OCI-LY1 (cell line): ENCODE measurements at regions not wholly inside any gene's neighbourhood (a gene's known extent, or its start where the extent isn't known, plus 50 kb on each side); places are given as distances from the start of the nearest gene placed in this dataset.

Source experiments
- H2AFZ ChIP-seq: fragments of 200-600 bp; sonication (generic), shearing (Covaris generic); 2 replicates; pipeline ENCODE4 v1.6.0; 2014; ENCODE audit warnings: antibody characterized with exemption, mild to moderate bottlenecking, low read length
- H3F3A ChIP-seq: fragments of 200-600 bp; sonication (generic), shearing (Covaris generic); 2 replicates; pipeline ENCODE4 v1.6.0; 2014; ENCODE audit warnings: mild to moderate bottlenecking, antibody characterized with exemption, low read length, moderate library complexity; ENCODE audit not compliant: insufficient read depth
- H3K27ac ChIP-seq: fragments of 200-600 bp; sonication (generic); 2 replicates; pipeline ENCODE4 v1.5.1; 2014; ENCODE audit warnings: low read length, mixed run types, mild to moderate bottlenecking, low read depth; ENCODE audit not compliant: poor library complexity, severe bottlenecking
- H3K27me3 ChIP-seq: fragments of 200-600 bp; sonication (generic); 2 replicates; pipeline ENCODE4 v1.6.0; 2014; ENCODE audit warnings: antibody characterized with exemption, mild to moderate bottlenecking, low read length, moderate library complexity; ENCODE audit not compliant: insufficient read depth
- H3K36me3 ChIP-seq: fragments of 200-600 bp; sonication (generic); 2 replicates; pipeline ENCODE4 v1.6.1; 2014; ENCODE audit warnings: mild to moderate bottlenecking, antibody characterized with exemption, low read length, moderate library complexity, mixed read lengths; ENCODE audit not compliant: insufficient read depth
- H3K4me1 ChIP-seq: fragments of 200-600 bp; sonication (generic); 2 replicates; pipeline ENCODE4 v1.5.1; 2014; ENCODE audit warnings: mild to moderate bottlenecking, low read length, moderate library complexity; ENCODE audit not compliant: insufficient read depth, severe bottlenecking
- H3K4me2 ChIP-seq: fragments of 200-600 bp; sonication (generic), shearing (Covaris generic); 2 replicates; pipeline ENCODE4 v1.6.1; 2014; ENCODE audit warnings: low read length
- H3K4me3 ChIP-seq: fragments of 200-600 bp; sonication (generic); 2 replicates; pipeline ENCODE4 v1.5.1; 2014; ENCODE audit warnings: low read length, low read depth, mild to moderate bottlenecking, mixed read lengths; ENCODE audit not compliant: poor library complexity, severe bottlenecking
- H3K79me2 ChIP-seq: fragments of 200-600 bp; shearing (Covaris generic); 2 replicates; pipeline ENCODE4 v1.6.1; 2016; ENCODE audit warnings: mixed run types, low read length, mixed read lengths; ENCODE audit not compliant: insufficient read depth
- H3K9ac ChIP-seq: fragments of 200-600 bp; sonication (generic), shearing (Covaris generic); 2 replicates; pipeline ENCODE4 v1.6.1; 2014; ENCODE audit warnings: mild to moderate bottlenecking, low read length, mixed read lengths
- H3K9me2 ChIP-seq: fragments of 200-600 bp; sonication (generic), shearing (Covaris generic); 2 replicates; pipeline ENCODE4 v1.6.1; 2014; ENCODE audit warnings: low read depth, mild to moderate bottlenecking, low read length, mixed read lengths
- H3K9me3 ChIP-seq: fragments of 200-600 bp; shearing (Covaris generic); 2 replicates; pipeline ENCODE4 v1.6.1; 2014; ENCODE audit warnings: low read length, mixed read lengths
- H4K20me1 ChIP-seq: fragments of 200-600 bp; sonication (generic), shearing (Covaris generic); 2 replicates; pipeline ENCODE4 v1.6.0; 2016; ENCODE audit warnings: mild to moderate bottlenecking, low read length; ENCODE audit not compliant: insufficient read depth
- CTCF ChIP-seq: fragments of 200-600 bp; sonication (generic), shearing (Covaris generic); IDR thresholded peaks from 2 replicates; pipeline ENCODE4 v1.5.1; 2017; ENCODE audit warnings: mild to moderate bottlenecking, antibody characterized with exemption, low read length, moderate library complexity, mixed read lengths
- EZH2 ChIP-seq: fragments of 200-600 bp; sonication (generic), shearing (Covaris generic); IDR thresholded peaks from 2 replicates; pipeline ENCODE4 v1.8.0; 2017; ENCODE audit warnings: borderline replicate concordance, mixed run types, mild to moderate bottlenecking, antibody characterized with exemption, low read length, moderate library complexity, mixed read lengths

DNA sequence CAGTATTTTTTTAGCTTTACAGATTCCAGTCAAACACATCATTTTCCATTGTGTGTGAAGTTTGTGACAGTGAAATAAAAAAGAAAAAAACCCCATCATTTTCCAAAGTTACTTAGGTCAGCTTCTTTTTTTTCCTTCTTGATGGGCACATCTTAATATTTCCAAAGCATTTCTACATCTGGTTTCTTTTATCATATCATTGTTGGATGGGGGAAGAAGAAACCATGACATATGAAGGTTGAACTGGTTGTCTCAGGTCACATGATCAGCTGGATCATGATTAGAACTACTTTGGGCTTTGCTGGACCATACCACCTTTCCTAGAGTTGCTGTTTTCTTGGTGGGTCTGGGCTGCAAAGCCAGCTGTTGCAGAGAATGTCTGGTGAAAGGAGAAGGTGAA lies 59.8 kb downstream of the FOS start:
- no peaks in the 10 kb centered on the region for H3K9me2 ChIP-seq

DNA sequence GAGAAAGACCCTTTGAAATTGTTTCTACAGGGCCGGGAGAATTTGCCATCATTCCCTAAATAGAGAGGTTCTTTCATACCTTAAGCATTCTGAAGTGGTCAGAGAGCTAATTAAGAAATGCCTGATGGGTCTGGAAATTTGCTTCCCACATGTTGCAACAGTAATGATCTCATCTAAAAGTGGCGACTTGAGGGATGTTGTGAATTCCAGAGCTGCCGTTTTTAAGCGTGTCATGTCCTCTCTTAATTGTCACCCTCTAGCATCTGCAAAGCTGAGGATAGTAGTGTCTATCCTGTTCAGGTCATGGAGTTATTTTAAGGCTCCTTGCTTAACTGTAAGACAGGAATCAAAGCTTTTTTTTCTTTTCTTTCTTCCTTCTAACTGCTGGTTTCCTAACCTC lies 60.4 kb downstream of the FOS start:
- Histone ChIP-seq H3K4me3 (no peak overlapping the region), H3K9ac (no peak overlapping the region), H3K4me2 (no peak overlapping the region), H3K4me1 (peaks cover 8% of the 10 kb centered on the region), H3K27me3 (0 out of 2 replicates have a peak, but pooled peaks cover 6% of the 10 kb centered on the region), H3K27ac (no peak overlapping the region), H3K9me2 (no peaks in the 10 kb centered on the region), H4K20me1 (no peaks in the 10 kb centered on the region), H2AFZ (no peak overlapping the region), H3K9me3 (no peaks in the 10 kb centered on the region), H3K36me3 (no peaks in the 10 kb centered on the region), H3F3A (no peaks in the 10 kb centered on the region), H3K79me2 (no peaks in the 10 kb centered on the region)
- TF ChIP-seq EZH2: no peak
- TF ChIP-seq CTCF: no peak

More for the DNA sequence above, 59.8 kb downstream of the FOS start:
- Histone ChIP-seq H3K4me2 (no peak overlapping the region), H3K9ac (no peak overlapping the region), H3K4me3 (no peak overlapping the region), H3K9me3 (no peaks in the 10 kb centered on the region), H3K79me2 (no peaks in the 10 kb centered on the region), H3K36me3 (no peaks in the 10 kb centered on the region), H3K27me3 (0 out of 2 replicates have a peak, but pooled peaks cover 6% of the 10 kb centered on the region), H3F3A (no peaks in the 10 kb centered on the region), H3K4me1 (peaks cover 15% of the 10 kb centered on the region), H3K27ac (no peak overlapping the region), H2AFZ (no peak overlapping the region), H4K20me1 (no peaks in the 10 kb centered on the region)
- TF ChIP-seq CTCF (no peak), EZH2 (no peak)

- Histone ChIP-seq H2AFZ (no peak overlapping the region), H3K4me3 (no peak overlapping the region), H3K4me2 (no peak overlapping the region), H3K9me3 (no peaks in the 10 kb centered on the region), H3K9ac (no peak overlapping the region), H3K79me2 (no peaks in the 10 kb centered on the region), H3K9me2 (no peaks in the 10 kb centered on the region), H3F3A (no peaks in the 10 kb centered on the region), H3K27me3 (peaks cover 6% of the 10 kb centered on the region; the same call in 1 of the 2 replicates), H3K36me3 (no peaks in the 10 kb centered on the region), H4K20me1 (no peaks in the 10 kb centered on the region), H3K27ac (no peak overlapping the region), H3K4me1 (no peaks in the 10 kb centered on the region)
- TF ChIP-seq EZH2 (no peak), CTCF (no peak)
Observed at GRCh38 chr14:75340921-75341320, 62.3 kb downstream of the FOS start.
